Upper lobe of right lung (tissue), 1 donor: ENCODE measurements at regions not wholly inside any gene's neighbourhood (a gene's known extent, or its start where the extent isn't known, plus 50 kb on each side); places are given as distances from the start of the nearest gene placed in this dataset.

ENCODE experiments used
- ATAC-seq: fragments of 200-7000 bp; cut with Tn5 transposase; one replicate; pipeline ENCODE4 v1.9.1; 2020; ENCODE audit warnings: mild to moderate bottlenecking, moderate library complexity
- DNase-seq: peaks from one replicate; pipeline ENCODE4 v3.0.0-alpha.2; 2020
- H3K27ac ChIP-seq: fragments of 200-600 bp; one replicate; pipeline ENCODE4 v1.8.0; 2022
- H3K27me3 ChIP-seq: fragments of 200-600 bp; one replicate; pipeline ENCODE4 v1.8.0; 2022; ENCODE audit warnings: mild to moderate bottlenecking
- H3K36me3 ChIP-seq: fragments of 200-600 bp; one replicate; pipeline ENCODE4 v1.8.0; 2022
- H3K4me1 ChIP-seq: fragments of 200-600 bp; one replicate; pipeline ENCODE4 v1.8.0; 2022
- H3K4me3 ChIP-seq: fragments of 200-600 bp; one replicate; pipeline ENCODE4 v1.8.0; 2022; ENCODE audit warnings: mild to moderate bottlenecking
- H3K9me3 ChIP-seq: fragments of 200-600 bp; one replicate; pipeline ENCODE4 v1.8.0; 2022
- intact Hi-C: fragments of 100-400 bp; cut with DNase I; formaldehyde crosslinking; loops from one replicate; pipeline ENCODE4 v1.11.0; 2022
- TF ChIP-seq, protein P1 (sequence below): fragments of 200-600 bp; IDR thresholded peaks from one replicate; pipeline ENCODE4 v1.8.0; 2022; ENCODE audit warnings: antibody characterized with exemption
- donor health status: DM: no; HTN: yes; CAD: no; lungs with severe emphysema.

DNA sequence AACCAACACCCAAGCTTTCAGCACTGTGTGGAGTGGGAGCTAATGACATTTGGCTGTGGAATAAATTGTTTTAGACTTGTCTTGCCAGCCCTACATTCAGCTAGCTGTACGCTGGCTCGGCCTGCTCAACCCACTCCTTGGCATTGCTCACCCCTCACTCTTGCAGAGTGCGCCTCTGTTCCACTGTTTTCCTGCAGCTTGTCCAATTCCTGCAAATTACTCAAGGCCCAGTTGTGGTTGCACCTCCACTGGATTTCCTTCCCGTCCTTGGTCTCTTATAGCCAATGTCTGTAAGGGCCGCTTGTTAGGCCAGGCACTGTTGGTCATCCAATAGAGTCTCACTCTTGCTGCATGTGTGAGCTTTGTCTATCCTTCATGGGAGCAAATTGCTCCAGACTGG lies 55.5 kb upstream of the ADRA1D start:
- no peaks in the 10 kb centered on the region for H3K9me3 ChIP-seq
- no peaks in the 10 kb centered on the region for H3K27me3 ChIP-seq
- no peak for ATAC-seq
- intact Hi-C loops, result no loop called here
- DNase-seq, result no peak
- H3K4me1 ChIP-seq, result no peaks in the 10 kb centered on the region
- TF ChIP-seq, protein P1, sequence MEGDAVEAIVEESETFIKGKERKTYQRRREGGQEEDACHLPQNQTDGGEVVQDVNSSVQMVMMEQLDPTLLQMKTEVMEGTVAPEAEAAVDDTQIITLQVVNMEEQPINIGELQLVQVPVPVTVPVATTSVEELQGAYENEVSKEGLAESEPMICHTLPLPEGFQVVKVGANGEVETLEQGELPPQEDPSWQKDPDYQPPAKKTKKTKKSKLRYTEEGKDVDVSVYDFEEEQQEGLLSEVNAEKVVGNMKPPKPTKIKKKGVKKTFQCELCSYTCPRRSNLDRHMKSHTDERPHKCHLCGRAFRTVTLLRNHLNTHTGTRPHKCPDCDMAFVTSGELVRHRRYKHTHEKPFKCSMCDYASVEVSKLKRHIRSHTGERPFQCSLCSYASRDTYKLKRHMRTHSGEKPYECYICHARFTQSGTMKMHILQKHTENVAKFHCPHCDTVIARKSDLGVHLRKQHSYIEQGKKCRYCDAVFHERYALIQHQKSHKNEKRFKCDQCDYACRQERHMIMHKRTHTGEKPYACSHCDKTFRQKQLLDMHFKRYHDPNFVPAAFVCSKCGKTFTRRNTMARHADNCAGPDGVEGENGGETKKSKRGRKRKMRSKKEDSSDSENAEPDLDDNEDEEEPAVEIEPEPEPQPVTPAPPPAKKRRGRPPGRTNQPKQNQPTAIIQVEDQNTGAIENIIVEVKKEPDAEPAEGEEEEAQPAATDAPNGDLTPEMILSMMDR, result no peak
- no peak overlapping the region for H3K4me3 ChIP-seq
- no peaks in the 10 kb centered on the region for H3K36me3 ChIP-seq
- no peak overlapping the region for H3K27ac ChIP-seq

DNA sequence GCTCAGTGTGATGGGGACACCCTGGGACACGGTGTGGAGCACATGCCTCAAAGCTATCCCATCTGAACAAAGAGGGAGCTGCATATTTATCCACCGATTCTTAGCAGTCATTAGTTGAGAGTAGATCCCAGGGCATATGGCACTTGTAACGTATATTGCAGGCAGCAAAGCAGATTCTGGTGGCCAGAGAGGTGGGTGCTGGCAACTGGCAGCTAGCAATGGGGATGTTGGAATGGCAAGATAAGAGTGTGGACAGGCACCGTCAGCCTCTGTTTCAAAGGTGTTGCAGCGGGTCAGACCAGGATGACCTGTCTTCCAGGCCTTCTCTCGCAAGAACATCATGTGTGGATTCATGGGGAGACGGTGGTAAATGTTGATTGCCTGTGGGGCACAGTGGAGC lies 54.0 kb upstream of the ADRA1D start:
- Histone ChIP-seq H3K4me1 (no peaks in the 10 kb centered on the region), H3K27ac (no peak overlapping the region), H3K4me3 (no peak overlapping the region), H3K27me3 (no peaks in the 10 kb centered on the region), H3K9me3 (no peaks in the 10 kb centered on the region), H3K36me3 (no peaks in the 10 kb centered on the region)
- TF ChIP-seq, protein P1, result no peak
- DNase-seq (no peak), ATAC-seq (no peak)
- intact Hi-C loops, result no loop called here

DNA sequence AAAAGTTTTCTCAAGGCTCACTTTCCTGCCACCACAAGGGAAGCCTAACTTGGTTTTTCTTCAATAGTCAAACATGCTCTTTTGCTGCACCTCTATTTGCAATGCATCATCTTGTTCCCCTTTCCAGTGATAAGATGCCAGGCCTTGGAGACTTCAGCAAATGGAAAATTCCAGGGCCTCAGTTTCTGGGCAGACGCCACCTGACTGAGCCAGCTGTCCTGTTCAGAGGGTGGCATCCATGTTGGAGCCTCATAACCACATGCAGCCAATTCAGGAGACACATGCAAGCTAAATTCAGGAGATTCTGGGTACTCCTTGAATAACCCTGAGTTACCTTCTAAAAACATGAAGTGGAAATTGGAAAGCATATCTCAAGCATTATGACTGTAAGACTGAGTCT lies 51.8 kb upstream of the ADRA1D start:
- intact Hi-C loops, result no loop called here
- TF ChIP-seq, protein P1, result no peak
- Histone ChIP-seq H3K4me1 (no peaks in the 10 kb centered on the region), H3K9me3 (no peaks in the 10 kb centered on the region), H3K27ac (no peak overlapping the region), H3K4me3 (no peak overlapping the region), H3K27me3 (no peaks in the 10 kb centered on the region), H3K36me3 (no peaks in the 10 kb centered on the region)
- ATAC-seq, result no peak
- DNase-seq, result no peak

DNA sequence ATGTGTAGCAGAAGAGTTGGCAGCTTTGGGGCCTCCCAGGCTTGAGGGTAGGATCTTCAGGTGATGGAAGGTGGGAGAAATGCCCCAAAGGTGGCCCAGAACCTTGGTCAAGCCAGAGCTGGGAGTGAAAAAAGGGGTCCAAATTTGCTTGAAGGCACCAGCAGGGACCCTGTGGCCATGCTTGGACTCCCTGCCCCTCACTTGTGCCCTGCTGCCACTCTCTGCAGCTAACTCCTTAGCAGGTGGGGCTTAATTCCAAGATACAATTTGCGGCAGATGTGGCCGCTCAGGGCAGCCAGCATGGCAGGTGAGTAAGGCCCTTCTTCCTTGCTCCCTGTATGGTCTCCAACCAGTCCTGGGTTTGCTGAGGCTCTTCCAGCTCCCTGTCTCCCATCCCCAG lies 51.3 kb upstream of the ADRA1D start:
- intact Hi-C loops, result no loop called here
- Histone ChIP-seq H3K36me3 (no peaks in the 10 kb centered on the region), H3K4me3 (no peak overlapping the region), H3K9me3 (no peaks in the 10 kb centered on the region), H3K27ac (no peak overlapping the region), H3K27me3 (no peaks in the 10 kb centered on the region), H3K4me1 (no peaks in the 10 kb centered on the region)
- ATAC-seq, result no peak
- TF ChIP-seq, protein P1, result no peak
- no peak for DNase-seq

DNA sequence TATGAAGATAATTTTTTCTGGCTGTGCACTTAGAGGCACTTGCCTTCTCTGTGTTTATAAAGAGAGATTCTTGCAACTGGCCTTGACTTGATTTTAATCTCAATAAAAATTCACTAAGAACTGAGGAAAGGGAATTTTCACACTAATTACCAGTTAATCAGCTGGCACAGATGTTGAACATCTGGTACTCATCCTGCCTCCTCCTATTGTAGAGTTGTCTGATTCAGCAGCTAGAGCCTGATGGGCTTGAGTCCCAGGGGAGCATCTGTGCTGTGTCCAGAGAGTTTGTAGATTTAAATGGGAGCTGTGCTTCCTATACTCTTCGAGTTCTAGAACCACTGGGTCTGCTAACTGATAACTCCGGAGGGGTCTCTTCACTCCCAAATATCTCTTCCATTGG lies 50.7 kb upstream of the ADRA1D start:
- H3K4me3 ChIP-seq, result no peak overlapping the region
- no peaks in the 10 kb centered on the region for H3K4me1 ChIP-seq
- TF ChIP-seq, protein P1, result no peak
- intact Hi-C loops, result no loop called here
- no peaks in the 10 kb centered on the region for H3K9me3 ChIP-seq
- no peak for DNase-seq
- H3K27me3 ChIP-seq, result no peaks in the 10 kb centered on the region
- no peak overlapping the region for H3K27ac ChIP-seq
- H3K36me3 ChIP-seq, result no peaks in the 10 kb centered on the region
- no peak for ATAC-seq

DNA sequence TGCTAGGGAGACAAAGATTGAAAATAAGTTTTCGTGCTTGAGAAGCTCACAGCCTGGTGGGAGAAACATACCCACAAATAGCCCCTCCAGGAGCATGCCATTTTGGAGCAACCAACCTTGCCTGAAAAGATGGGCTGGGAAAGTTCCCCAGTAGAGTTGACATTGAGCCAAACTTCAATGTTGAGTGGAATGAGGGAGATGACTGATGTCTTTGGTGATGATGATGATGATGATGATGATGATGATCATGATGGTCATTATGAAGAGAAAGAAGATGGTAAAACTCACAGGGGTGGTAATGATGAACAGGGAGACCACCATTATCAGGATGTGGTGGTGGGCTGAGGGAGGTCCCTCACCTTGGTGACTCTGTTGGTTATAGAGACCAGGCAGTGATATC lies 50.1 kb upstream of the ADRA1D start:
- Histone ChIP-seq H3K9me3 (no peaks in the 10 kb centered on the region), H3K4me3 (no peak overlapping the region), H3K36me3 (no peaks in the 10 kb centered on the region), H3K27ac (no peak overlapping the region), H3K4me1 (no peaks in the 10 kb centered on the region), H3K27me3 (no peaks in the 10 kb centered on the region)
- ATAC-seq (no peak), DNase-seq (no peak)
- intact Hi-C loops, result no loop called here
- TF ChIP-seq, protein P1, result no peak
